Activated CD8-positive, alpha-beta memory T cell treated with anti-CD3 and anti-CD28 coated beads, Interleukin-2, amount 50 U/mL, for 4 hours (primary cell): ENCODE measurements at regions not wholly inside any gene's neighbourhood (a gene's known extent, or its start where the extent isn't known, plus 50 kb on each side); places are given as distances from the start of the nearest gene placed in this dataset.

Source experiments
- DNase-seq: peaks from one replicate; pipeline ENCODE4 v3.0.0-alpha.2; 2020

- no peak for DNase-seq
These were observed 86.5 kb upstream of the PFKP start for GRCh38 chr10:2980791-2981360.

- no peak for DNase-seq
These were observed 87.2 kb upstream of the PFKP start for GRCh38 chr10:2980116-2980515.

- DNase-seq, result no peak
These were observed 88.0 kb upstream of the PFKP start for GRCh38 chr10:2979306-2979705.

GRCh38 chr10:2978574-2979273 is 88.6 kb upstream of the PFKP start:
- DNase-seq, result no peak

- DNase-seq, result no peak
These were observed 89.2 kb upstream of the PFKP start for GRCh38 chr10:2978111-2978510.

- DNase-seq, result no peak
These were observed 92.7 kb upstream of the PFKP start for GRCh38 chr10:2974503-2975207.

GRCh38 chr10:2974083-2974482 is 93.3 kb upstream of the PFKP start:
- no peak for DNase-seq

GRCh38 chr10:2972810-2973209 is 94.5 kb upstream of the PFKP start:
- DNase-seq, result no peak

GRCh38 chr10:2972216-2972615 is 95.1 kb upstream of the PFKP start:
- no peak for DNase-seq

- no peak for DNase-seq
These were observed 97.0 kb upstream of the PFKP start for GRCh38 chr10:2970190-2970823.

- no peak for DNase-seq
These were observed 98.8 kb upstream of the PFKP start for GRCh38 chr10:2968401-2969058.

- no peak for DNase-seq
These were observed 101.2 kb upstream of the PFKP start for GRCh38 chr10:2966134-2966533.

GRCh38 chr10:2964632-2965296 is 102.6 kb upstream of the PFKP start:
- no peak for DNase-seq

- no peak for DNase-seq
These were observed 103.3 kb upstream of the PFKP start for GRCh38 chr10:2963889-2964631.

GRCh38 chr10:2962194-2962593 is 105.2 kb upstream of the PFKP start:
- DNase-seq, result no peak

- DNase-seq, result no peak
These were observed 108.7 kb upstream of the PFKP start for GRCh38 chr10:2958659-2959058.

- DNase-seq, result no peak
These were observed 109.6 kb upstream of the PFKP start for GRCh38 chr10:2957785-2958184.

- DNase-seq, result no peak
These were observed 112.3 kb upstream of the PFKP start for GRCh38 chr10:2955064-2955463.

GRCh38 chr10:2953495-2953894 is 113.9 kb upstream of the PFKP start:
- no peak for DNase-seq

GRCh38 chr10:2951235-2951835 is 116.0 kb upstream of the PFKP start:
- DNase-seq, result no peak

- DNase-seq, result no peak
These were observed 116.8 kb upstream of the PFKP start for GRCh38 chr10:2950546-2950945.

GRCh38 chr10:2949948-2950354 is 117.4 kb upstream of the PFKP start:
- no peak for DNase-seq
